ENCODE measurements at regions not wholly inside any gene's neighbourhood (a gene's known extent, or its start where the extent isn't known, plus 50 kb on each side); places are given as distances from the start of the nearest gene placed in this dataset.

GRCh38 chr6:27672113-27672799 is 199.4 kb upstream of the ZNF184 start (continued):
- TF ChIP-seq ZNF280D (CRISPR knock-in tag; IDR thresholded peaks at IDR 0.05): no peak; the same call in 1 of the 2 replicates
- TF ChIP-seq GTF2F1 (IDR thresholded peaks at IDR 0.05; ENCODE audit: low read length): no peak
- no peak; the same call in 1 of the 2 replicates for TF ChIP-seq SMYD3 (CRISPR knock-in tag; IDR thresholded peaks at IDR 0.05)
- no peak for TF ChIP-seq FOXO1 (CRISPR knock-in tag; IDR thresholded peaks at IDR 0.05)
- TF ChIP-seq ADNP (CRISPR knock-in tag; IDR thresholded peaks at IDR 0.05): 0 out of 2 replicates have a peak, but pooled peaks have one; percentile 13
- peak; percentile 99 to 100 for TF ChIP-seq HMGXB4 (CRISPR knock-in tag; IDR thresholded peaks at IDR 0.05; ENCODE audit: borderline replicate concordance in 1 of 2, low read depth in 1 of 2)
- no peak for TF ChIP-seq MAFK (conservative IDR thresholded peaks at IDR 0.05 in 1 of 2, IDR thresholded peaks at IDR 0.05 in 1 of 2; ENCODE audit: low read length in 2 of 2)
- peak; percentile 50 for TF ChIP-seq ASH2L (IDR thresholded peaks at IDR 0.05; ENCODE audit: insufficient read length, low read depth, low read length)
- TF ChIP-seq ZNF639 (CRISPR knock-in tag; conservative IDR thresholded peaks at IDR 0.05): no peak
- no peak for TF ChIP-seq SMAD9 (CRISPR knock-in tag; IDR thresholded peaks at IDR 0.05)
- TF ChIP-seq HOXA5 (CRISPR knock-in tag; IDR thresholded peaks at IDR 0.05): peak; percentile 69; the same call in 1 of the 2 replicates
- no peak; the same call in 1 of the 2 replicates for TF ChIP-seq ZNF775 (CRISPR knock-in tag; IDR thresholded peaks at IDR 0.05; ENCODE audit: borderline replicate concordance)
- TF ChIP-seq ZNF839 (CRISPR knock-in tag; IDR thresholded peaks at IDR 0.05; ENCODE audit: borderline replicate concordance): peak; percentile 69; the same call in 1 of the 2 replicates
- peak; percentile 68; the same call in 1 of the 2 replicates for TF ChIP-seq SOX5 (CRISPR knock-in tag; IDR thresholded peaks at IDR 0.05; ENCODE audit: borderline replicate concordance)
- no peak for TF ChIP-seq ZNF572 (CRISPR knock-in tag; IDR thresholded peaks at IDR 0.05)
- TF ChIP-seq DR1 (CRISPR knock-in tag; IDR thresholded peaks at IDR 0.05): peak; percentile 68
- TF ChIP-seq HNF4A (CRISPR knock-in tag; IDR thresholded peaks at IDR 0.05): peak; percentile 37; the same call in 1 of the 2 replicates
- 0 out of 2 replicates have a peak, but pooled peaks have one; percentile 20 for TF ChIP-seq ZNF891 (CRISPR knock-in tag; IDR thresholded peaks at IDR 0.05)
- TF ChIP-seq CENPT (CRISPR knock-in tag; IDR thresholded peaks at IDR 0.05; ENCODE audit: low read depth): no peak
- TF ChIP-seq ZNF317 (CRISPR knock-in tag; IDR thresholded peaks at IDR 0.05): no peak
- no peak for TF ChIP-seq YEATS4 (CRISPR knock-in tag; IDR thresholded peaks at IDR 0.05; ENCODE audit: borderline replicate concordance)
- TF ChIP-seq ZNF788 (CRISPR knock-in tag; IDR thresholded peaks at IDR 0.05; ENCODE audit: borderline replicate concordance): peak; percentile 67; the same call in 1 of the 2 replicates
- no peak for TF ChIP-seq SIN3B (IDR thresholded peaks at IDR 0.05; ENCODE audit: low read length)
- peak; percentile 89 for TF ChIP-seq HOXA3 (CRISPR knock-in tag; IDR thresholded peaks at IDR 0.05)
- TF ChIP-seq ZMYM3 (CRISPR knock-in tag; IDR thresholded peaks at IDR 0.05): peak; percentile 84
- TF ChIP-seq ZNF143 (CRISPR knock-in tag; IDR thresholded peaks at IDR 0.05): no peak; the same call in 1 of the 2 replicates

Measured in HepG2 (cell line).